GM18873 (cell line): ENCODE measurements at regions not wholly inside any gene's neighbourhood (a gene's known extent, or its start where the extent isn't known, plus 50 kb on each side); places are given as distances from the start of the nearest gene placed in this dataset.
"Not testable (repeated sequence)": the region's sequence is repeated elsewhere in the genome, so short reads cannot be mapped to it uniquely, and the experiment has no call there.

Experiments
- ATAC-seq: cut with Tn5 transposase; IDR thresholded peaks from one replicate; pipeline ENCODE4 v1.9.1; 2021; ENCODE audit warnings: mild to moderate bottlenecking, moderate library complexity, moderate number of reproducible peaks; ENCODE audit not compliant: unreplicated experiment, low FRiP score

DNA sequence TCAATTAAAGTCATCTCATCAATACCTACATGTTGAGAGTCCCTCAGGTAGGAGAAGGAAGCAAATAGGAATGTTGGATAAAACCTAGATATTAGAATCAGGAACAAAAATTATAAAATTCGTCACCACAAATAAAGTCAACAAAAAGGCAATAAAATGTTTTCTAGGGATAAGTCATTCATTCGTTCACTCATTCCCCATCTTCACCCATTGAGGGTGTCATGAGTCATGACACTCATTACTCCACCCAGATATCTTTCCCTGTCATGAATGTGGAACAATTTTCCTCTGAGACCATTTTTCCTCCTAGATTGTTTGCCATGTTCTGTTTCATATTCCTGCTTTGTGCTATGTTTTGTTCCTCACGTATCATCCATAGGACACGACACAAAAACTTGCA lies 50.9 kb upstream of the OLIG3 start:
- ATAC-seq: no peak

DNA sequence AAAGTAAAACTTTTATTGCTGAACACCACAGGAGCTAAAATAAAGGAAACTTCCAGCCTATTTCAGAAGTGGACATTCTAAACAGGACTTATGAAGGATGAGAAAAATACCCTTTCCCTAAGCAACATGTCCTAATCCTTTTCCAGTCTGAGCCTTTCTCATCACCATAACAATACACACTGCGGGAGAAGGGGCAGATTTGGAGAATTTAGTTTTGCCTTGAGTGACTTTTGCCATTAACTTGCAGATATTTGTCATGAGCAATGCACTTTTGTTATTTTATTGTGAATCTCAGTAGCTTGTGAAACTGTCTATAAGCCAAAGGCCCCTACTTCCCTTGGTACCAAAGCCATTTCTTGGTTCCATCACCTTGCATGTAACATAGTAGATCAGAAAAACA lies 53.0 kb upstream of the OLIG3 start:
- no peak for ATAC-seq

DNA sequence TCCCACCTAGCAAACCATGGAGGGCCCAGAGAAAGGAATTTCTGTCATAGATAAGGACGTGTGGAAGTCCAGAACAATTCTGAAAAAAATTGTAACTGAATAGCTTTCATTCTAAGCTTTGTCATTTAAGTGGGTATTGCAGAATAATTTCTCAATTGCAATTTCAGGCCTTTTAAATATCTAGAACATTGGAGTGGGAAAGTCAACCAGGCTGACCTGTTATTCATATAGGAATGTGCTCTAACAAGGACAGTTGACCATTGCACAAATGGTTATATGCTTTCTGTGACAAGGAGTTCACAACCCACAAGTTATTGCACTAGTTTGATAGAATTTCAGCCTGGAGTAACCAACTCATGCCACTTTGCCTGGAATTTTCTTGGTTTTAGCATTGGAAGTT lies 53.4 kb upstream of the OLIG3 start:
- ATAC-seq: no peak

DNA sequence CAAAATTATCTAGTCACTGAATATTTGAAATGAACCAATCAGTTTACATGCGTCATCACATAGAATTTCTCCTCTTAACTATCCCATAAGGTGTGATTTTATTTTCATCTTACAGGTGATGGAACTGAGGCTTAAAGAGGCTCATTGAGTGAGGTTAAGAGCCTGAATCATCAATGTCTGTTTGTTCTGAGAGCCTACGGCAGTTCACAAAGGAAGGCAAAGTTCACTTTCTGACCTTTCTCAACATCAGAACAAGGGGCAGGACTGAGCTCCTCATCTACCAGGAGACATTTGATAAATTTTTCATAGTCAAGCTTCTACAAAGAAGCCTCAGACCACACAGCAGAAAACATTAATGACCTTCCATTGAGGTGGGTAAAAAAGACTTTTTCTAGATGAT lies 54.9 kb upstream of the OLIG3 start:
- ATAC-seq: no peak

- no peak for ATAC-seq
Observed at GRCh38 chr6:137550535-137550934, 56.3 kb upstream of the OLIG3 start.

- ATAC-seq: no peak
Observed at GRCh38 chr6:137552146-137552545, 58.0 kb upstream of the OLIG3 start.

DNA sequence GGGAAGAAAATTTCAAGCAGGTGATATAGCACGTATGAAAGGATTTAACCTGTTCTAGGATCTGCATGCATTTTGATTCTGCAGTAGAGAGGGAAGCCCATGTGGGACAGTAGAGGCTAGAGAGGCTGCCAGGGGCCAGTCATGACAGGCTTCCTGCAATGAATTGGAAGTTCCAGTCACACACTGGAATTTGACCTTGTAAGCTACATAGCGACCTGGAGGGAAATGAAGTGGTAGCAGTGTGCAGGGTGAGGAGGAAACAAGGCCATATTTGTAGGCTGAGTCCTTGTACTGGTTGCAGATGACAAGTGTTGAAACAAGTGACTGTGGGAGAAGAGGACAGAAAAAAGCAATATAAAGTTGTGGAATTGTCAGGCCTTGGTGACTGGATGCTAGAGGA lies 58.6 kb upstream of the OLIG3 start:
- no peak for ATAC-seq

- ATAC-seq: not testable (repeated sequence)
Observed at GRCh38 chr6:137559521-137560183, 65.5 kb upstream of the OLIG3 start.

GRCh38 chr6:137560184-137560563 lies 66.0 kb upstream of the OLIG3 start:
- no peak for ATAC-seq

DNA sequence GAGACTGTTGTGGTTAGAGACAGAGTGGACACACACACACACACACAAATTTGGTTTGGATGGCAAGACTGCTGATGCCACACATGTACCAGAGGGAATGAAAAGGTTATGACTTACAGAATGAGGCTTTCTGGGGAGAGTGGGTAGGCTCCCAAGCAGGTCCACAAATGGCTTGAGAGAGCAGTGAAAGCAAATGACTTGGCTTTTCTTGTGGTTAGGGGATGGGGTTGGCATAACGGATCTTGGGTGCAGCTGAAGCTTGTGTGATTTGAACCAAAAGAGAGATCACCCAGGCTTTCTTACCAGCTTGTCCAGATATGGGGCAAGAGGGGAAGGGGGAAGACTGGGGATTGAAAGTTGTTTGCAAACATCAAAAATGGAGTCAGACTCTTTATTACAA lies 73.9 kb upstream of the OLIG3 start:
- ATAC-seq: no peak

GRCh38 chr6:137570393-137570792 lies 76.2 kb upstream of the OLIG3 start:
- no peak for ATAC-seq

GRCh38 chr6:137571854-137572253 lies 77.7 kb upstream of the OLIG3 start:
- no peak for ATAC-seq

- ATAC-seq: no peak
Observed at GRCh38 chr6:137573739-137574138, 79.5 kb upstream of the OLIG3 start.

DNA sequence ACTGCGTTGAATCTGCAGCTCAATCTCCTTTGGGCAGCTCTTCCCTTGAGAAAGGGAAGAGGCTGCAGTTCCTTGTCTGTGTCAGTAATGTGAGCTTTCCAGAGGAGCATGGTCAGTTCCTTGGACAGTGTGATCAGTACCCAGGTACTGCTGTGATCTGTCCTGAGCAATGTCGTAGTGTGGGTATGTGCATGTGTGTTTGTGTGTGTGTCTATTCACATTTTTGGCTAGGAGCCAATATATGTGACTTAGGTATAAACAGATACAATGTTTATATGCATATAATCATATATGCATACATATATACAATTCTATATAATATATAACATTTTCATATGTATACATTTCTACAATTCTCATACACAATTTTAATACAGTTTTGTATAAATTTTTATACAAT lies 85.4 kb upstream of the OLIG3 start:
- no peak for ATAC-seq

GRCh38 chr6:137581019-137581707 lies 87.0 kb upstream of the OLIG3 start:
- no peak for ATAC-seq

GRCh38 chr6:137583519-137583918 lies 89.3 kb upstream of the OLIG3 start:
- ATAC-seq: not testable (repeated sequence)

- no peak for ATAC-seq
Observed at GRCh38 chr6:137588472-137588871, 94.3 kb upstream of the OLIG3 start.

GRCh38 chr6:137589067-137589848 lies 95.1 kb upstream of the OLIG3 start:
- peak; percentile 100 for ATAC-seq

- ATAC-seq: no peak
Observed at GRCh38 chr6:137590684-137591083, 96.5 kb upstream of the OLIG3 start.

DNA sequence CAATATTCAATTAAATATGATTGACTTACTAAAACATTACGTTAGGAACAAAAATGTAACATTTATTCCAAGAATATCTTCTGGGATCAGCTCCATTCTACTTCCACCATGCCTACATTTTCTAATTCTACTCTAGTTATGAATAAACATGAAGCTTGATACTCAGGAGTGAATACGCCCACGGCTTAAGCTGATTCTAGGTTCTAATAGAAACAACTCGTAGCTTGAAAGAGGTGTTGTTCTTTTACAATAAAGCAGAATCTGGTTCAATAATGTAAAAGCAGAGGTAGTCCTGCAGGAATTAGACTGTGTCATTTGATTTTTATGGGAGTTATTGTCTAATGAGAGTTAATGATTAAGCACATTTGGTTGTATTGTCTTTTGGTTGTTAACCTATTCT lies 107.3 kb upstream of the OLIG3 start:
- no peak for ATAC-seq

- ATAC-seq: no peak
Observed at GRCh38 chr6:137602313-137603197, 108.4 kb upstream of the OLIG3 start.
